Cardiac fibroblast (primary cell): ENCODE measurements at regions not wholly inside any gene's neighbourhood (a gene's known extent, or its start where the extent isn't known, plus 50 kb on each side); places are given as distances from the start of the nearest gene placed in this dataset.

Experiments used
- DNase-seq, 2 donors: peaks; one replicate each; pipeline versions ENCODE4 v3.0.0 to v3.0.0-alpha.2; 2010; ENCODE audit warnings: low read depth in 2 of 2
- H3K4me3 ChIP-seq, 2 donors: replicated peaks in 1 of 2; 1 replicate in 1 of 2; 2 replicates in 1 of 2; pipeline ENCODE4 v1.5.1; 2011; ENCODE audit warnings: low read depth in 2 of 2, low read length in 2 of 2, mild to moderate bottlenecking in 2 of 2, moderate library complexity in 1 of 2
- TF ChIP-seq, protein P1 (sequence below): IDR thresholded peaks from one replicate; pipeline ENCODE4 v1.5.1; 2011; ENCODE audit warnings: low read depth, mild to moderate bottlenecking, low read length, inconsistent platforms

DNA sequence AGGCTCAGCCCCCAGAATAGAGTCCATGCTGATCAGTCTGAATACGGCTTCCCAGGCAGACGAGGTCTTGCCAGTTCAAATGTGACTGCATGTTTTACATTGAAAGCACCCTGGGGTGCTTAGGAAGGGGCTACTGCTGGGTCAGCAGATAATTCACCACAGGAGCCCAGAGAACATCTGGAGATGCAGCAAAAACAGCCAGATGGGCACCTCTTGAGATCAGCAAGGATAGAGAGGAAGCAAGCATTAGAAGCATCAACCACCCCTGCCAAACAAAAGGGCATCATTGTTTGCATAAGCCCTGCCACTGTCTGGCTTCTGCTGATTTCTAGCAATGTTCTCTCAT, 403.1 kb downstream of the RRAGC start:
- TF ChIP-seq, protein P1, sequence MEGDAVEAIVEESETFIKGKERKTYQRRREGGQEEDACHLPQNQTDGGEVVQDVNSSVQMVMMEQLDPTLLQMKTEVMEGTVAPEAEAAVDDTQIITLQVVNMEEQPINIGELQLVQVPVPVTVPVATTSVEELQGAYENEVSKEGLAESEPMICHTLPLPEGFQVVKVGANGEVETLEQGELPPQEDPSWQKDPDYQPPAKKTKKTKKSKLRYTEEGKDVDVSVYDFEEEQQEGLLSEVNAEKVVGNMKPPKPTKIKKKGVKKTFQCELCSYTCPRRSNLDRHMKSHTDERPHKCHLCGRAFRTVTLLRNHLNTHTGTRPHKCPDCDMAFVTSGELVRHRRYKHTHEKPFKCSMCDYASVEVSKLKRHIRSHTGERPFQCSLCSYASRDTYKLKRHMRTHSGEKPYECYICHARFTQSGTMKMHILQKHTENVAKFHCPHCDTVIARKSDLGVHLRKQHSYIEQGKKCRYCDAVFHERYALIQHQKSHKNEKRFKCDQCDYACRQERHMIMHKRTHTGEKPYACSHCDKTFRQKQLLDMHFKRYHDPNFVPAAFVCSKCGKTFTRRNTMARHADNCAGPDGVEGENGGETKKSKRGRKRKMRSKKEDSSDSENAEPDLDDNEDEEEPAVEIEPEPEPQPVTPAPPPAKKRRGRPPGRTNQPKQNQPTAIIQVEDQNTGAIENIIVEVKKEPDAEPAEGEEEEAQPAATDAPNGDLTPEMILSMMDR, result no peak
- no peak for DNase-seq

GRCh38 chr1:38455829-38456530, 403.6 kb downstream of the RRAGC start:
- no peak for DNase-seq
- TF ChIP-seq, protein P1, result no peak
- no peak overlapping the region for H3K4me3 ChIP-seq

More for the DNA sequence above, 403.1 kb downstream of the RRAGC start:
- no peak overlapping the region for H3K4me3 ChIP-seq

GRCh38 chr1:38454749-38455441, 404.7 kb downstream of the RRAGC start:
- no peak overlapping the region for H3K4me3 ChIP-seq
- no peak for DNase-seq
- TF ChIP-seq, protein P1, result no peak

- no peak overlapping the region for H3K4me3 ChIP-seq
- TF ChIP-seq, protein P1, result no peak
- DNase-seq, result no peak
These were observed 405.3 kb downstream of the RRAGC start for GRCh38 chr1:38454236-38454635.

GRCh38 chr1:38452246-38452645, 405.7 kb upstream of the POU3F1 start:
- no peak for DNase-seq
- TF ChIP-seq, protein P1, result no peak
- no peak overlapping the region for H3K4me3 ChIP-seq

GRCh38 chr1:38451541-38451993, 405.0 kb upstream of the POU3F1 start:
- DNase-seq, result peak; percentile 2 to 8
- TF ChIP-seq, protein P1, result no peak

GRCh38 chr1:38448893-38449292, 402.3 kb upstream of the POU3F1 start:
- TF ChIP-seq, protein P1, result no peak
- no peak for DNase-seq
- no peak overlapping the region for H3K4me3 ChIP-seq

More at GRCh38 chr1:38451541-38451993, 405.0 kb upstream of the POU3F1 start:
- no peak overlapping the region for H3K4me3 ChIP-seq
